Dendritic cell treated with granulocyte-macrophage colony-stimulating factor and Interleukin-4, amounts not matched to agents 40 ng/mL and 50 ng/mL, for 4 days (primary cell): ENCODE measurements at regions not wholly inside any gene's neighbourhood (a gene's known extent, or its start where the extent isn't known, plus 50 kb on each side); places are given as distances from the start of the nearest gene placed in this dataset.
"Not testable (repeated sequence)": the region's sequence is repeated elsewhere in the genome, so short reads cannot be mapped to it uniquely, and the experiment has no call there.

Experiments
- H3K27ac Mint-ChIP-seq: one replicate; pipeline ENCODE4 v1.8.0; 2022; ENCODE audit warnings: mild to moderate bottlenecking, mixed read lengths
- H3K27me3 Mint-ChIP-seq: one replicate; pipeline ENCODE4 v1.8.0; 2022; ENCODE audit warnings: mild to moderate bottlenecking, mixed read lengths
- H3K36me3 Mint-ChIP-seq: one replicate; pipeline ENCODE4 v1.8.0; 2022; ENCODE audit warnings: low read depth, mixed read lengths
- H3K4me1 Mint-ChIP-seq: one replicate; pipeline ENCODE4 v1.8.0; 2022; ENCODE audit warnings: low read depth, mixed read lengths
- H3K4me3 Mint-ChIP-seq: one replicate; pipeline ENCODE4 v1.8.0; 2022; ENCODE audit warnings: mild to moderate bottlenecking, moderate library complexity, mixed read lengths
- H3K9me3 Mint-ChIP-seq: one replicate; pipeline ENCODE4 v1.8.0; 2022; ENCODE audit warnings: mixed read lengths
- intact Hi-C: fragments of 100-400 bp; cut with micrococcal nuclease; formaldehyde crosslinking; loops from one replicate; pipeline ENCODE4 v1.15.0; 2022

DNA sequence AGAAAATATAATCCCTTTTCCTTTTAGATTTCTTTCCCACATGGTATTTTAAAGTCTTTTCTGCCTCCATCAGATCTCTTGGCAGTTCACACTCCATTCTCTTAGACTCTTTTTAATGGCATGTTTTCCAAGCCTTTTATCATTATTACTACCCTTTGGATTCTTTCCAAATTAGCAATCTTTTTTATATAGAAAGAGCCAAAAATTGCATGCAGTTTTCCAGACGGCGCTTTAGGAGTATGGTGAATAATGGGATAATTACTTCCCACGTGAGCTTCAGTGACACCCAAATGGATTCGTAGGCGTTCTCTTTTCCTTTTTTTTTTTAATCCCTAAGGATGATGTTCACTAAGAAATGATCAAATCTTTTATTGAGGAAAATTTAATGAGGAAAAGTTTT, 354.8 kb upstream of the DNAJC19 start:
- Mint-ChIP-seq H3K4me1 (no peaks in the 10 kb centered on the region), H3K4me3 (no peak overlapping the region), H3K27me3 (no peaks in the 10 kb centered on the region), H3K9me3 (no peaks in the 10 kb centered on the region), H3K27ac (no peak overlapping the region), H3K36me3 (no peaks in the 10 kb centered on the region)
- intact Hi-C loops = no loop called here

DNA sequence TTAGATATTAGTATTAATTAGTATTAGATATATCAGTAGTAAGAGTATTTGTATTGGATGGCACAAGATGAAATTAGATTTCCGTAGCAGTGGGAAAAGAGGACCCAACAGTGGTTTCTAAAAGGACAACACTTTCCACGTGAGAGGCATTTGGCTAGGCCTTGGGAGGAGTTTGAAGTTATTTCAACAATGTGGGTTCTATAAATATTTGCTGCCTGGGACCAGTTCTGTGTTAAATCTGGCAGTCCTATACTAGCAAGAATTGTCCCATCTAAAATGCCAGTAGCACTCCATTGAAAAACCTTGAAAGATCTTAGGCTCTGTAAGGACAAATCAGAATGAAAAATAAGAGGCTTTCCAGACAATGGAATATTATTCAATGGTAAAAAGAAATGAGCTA, 347.1 kb upstream of the DNAJC19 start:
- Mint-ChIP-seq H3K36me3 (no peaks in the 10 kb centered on the region), H3K9me3 (no peaks in the 10 kb centered on the region), H3K4me3 (no peak overlapping the region), H3K27me3 (no peaks in the 10 kb centered on the region), H3K4me1 (no peaks in the 10 kb centered on the region), H3K27ac (no peak overlapping the region)
- intact Hi-C loops = no loop called here

DNA sequence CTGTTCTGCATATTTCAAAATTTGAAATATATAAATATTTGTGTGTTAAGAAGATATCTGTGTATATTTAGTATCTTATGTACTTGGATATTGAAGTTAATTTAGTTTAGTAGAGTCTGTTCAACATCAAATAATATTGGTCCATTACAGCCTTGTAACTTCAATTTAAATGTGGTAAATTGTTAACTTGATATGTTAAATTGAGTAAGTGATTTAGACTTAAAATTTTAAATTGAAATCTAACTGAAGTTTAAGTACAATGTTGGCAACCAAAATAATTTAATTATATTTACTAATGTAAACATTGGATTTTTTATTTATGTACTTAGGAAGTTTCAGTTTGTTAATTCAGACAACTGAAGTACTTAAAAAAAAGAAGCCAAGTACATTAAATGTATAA, 343.9 kb upstream of the DNAJC19 start:
- Mint-ChIP-seq H3K9me3 (no peaks in the 10 kb centered on the region), H3K4me1 (no peaks in the 10 kb centered on the region), H3K4me3 (no peak overlapping the region), H3K27me3 (no peaks in the 10 kb centered on the region), H3K27ac (no peak overlapping the region), H3K36me3 (no peaks in the 10 kb centered on the region)
- intact Hi-C loops = no loop called here

DNA sequence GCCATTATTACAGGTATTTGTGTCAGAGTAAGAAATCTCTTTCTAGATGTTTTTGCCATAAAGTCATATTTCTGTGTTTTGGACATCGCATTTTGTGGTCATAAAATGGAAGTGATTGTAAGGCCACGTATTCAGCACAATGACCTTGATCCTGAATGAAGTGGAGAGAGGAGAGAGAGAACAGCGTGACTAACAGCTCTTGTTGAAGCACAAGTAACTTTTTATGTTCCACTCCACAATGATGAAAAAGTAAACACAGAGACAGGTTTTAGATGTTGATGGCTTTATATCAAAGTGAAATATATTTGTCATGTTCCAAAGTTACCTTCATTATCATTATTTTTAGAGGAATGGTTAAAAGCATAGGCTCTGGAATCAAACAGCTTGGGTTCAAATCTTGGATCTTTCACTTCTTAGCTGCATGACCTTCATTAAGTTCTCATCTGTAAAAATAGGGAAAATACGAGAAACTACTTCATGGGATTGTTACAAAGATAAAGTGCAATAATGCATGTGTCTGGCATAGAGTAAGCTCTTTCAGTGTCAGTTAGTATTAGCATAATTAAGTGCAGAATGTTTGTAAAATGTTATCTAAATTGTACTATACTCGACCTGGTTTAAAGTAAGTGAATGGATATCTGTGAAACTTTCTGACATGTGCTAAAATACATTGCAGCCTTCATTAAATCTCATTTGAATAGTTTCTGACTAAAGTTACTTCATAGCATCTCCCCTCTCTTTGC, 341.5 kb upstream of the DNAJC19 start:
- intact Hi-C loops = no loop called here
- Mint-ChIP-seq H3K27ac (no peak overlapping the region), H3K4me1 (no peaks in the 10 kb centered on the region), H3K27me3 (no peaks in the 10 kb centered on the region), H3K36me3 (no peaks in the 10 kb centered on the region), H3K9me3 (no peaks in the 10 kb centered on the region), H3K4me3 (no peak overlapping the region)

DNA sequence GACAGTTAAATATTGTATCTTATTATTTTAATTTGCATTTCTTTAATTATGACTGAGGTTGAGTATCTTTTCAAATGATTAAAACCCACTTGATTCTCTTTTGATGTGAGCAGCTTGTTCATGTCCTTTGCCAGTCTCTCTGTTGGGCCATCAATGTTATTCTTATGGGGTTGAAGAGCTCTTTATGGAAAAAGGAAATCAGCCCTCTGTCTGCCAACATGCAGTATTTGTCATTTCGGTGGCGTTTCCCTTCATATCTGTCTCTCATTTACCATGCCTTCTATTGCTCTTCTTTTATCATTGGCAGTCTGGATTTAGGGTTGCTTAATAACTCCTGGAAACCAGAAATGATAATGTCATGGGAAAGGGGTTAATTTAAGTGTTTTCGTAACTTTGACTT, 340.7 kb upstream of the DNAJC19 start:
- H3K27ac Mint-ChIP-seq = no peak overlapping the region
- no peaks in the 10 kb centered on the region for H3K4me1 Mint-ChIP-seq
- intact Hi-C loops = no loop called here
- H3K27me3 Mint-ChIP-seq = no peaks in the 10 kb centered on the region
- H3K36me3 Mint-ChIP-seq = no peaks in the 10 kb centered on the region
- no peaks in the 10 kb centered on the region for H3K9me3 Mint-ChIP-seq
- H3K4me3 Mint-ChIP-seq = no peak overlapping the region

DNA sequence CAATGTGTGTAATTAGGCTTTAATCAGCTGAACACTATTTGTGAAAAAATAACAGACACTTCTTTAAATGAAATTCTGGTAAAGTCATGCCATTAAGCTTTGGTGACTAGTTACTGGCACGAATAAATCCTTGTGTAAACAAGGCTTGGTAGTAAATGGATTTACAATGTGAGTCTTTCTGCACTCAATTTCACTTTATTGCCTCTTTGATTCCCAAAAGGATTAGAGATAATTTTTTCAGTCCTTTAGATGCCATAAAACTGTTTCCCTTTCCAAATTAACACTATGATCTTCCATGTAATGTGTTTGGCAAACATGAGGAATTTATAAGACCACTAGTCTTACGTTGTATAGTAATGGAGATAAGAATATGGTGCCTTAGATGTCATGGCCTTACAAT, 339.5 kb upstream of the DNAJC19 start:
- Mint-ChIP-seq H3K27me3 (no peaks in the 10 kb centered on the region), H3K4me3 (no peak overlapping the region), H3K4me1 (no peaks in the 10 kb centered on the region), H3K36me3 (no peaks in the 10 kb centered on the region), H3K27ac (no peak overlapping the region), H3K9me3 (no peaks in the 10 kb centered on the region)
- intact Hi-C loops = no loop called here

DNA sequence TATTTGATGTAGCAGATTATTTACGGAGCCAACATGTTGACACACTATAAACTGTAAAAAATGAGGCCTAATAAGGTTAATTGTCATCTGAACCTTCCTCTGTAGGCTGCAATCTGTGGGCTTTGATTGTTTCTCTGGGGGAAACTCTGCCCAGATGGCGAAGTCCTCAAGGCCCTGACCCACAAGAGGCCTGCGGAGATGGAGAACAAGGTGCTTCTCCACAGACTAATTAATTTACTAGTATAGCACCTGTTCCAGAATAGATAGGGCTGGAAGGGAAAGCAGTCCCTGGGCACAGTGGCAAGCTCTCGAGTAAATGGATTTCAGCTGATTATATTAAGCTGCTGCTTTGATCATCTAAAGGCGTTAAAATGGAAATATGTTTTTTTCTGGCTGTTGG, 338.8 kb upstream of the DNAJC19 start:
- H3K36me3 Mint-ChIP-seq = no peaks in the 10 kb centered on the region
- H3K4me1 Mint-ChIP-seq = no peaks in the 10 kb centered on the region
- H3K27ac Mint-ChIP-seq = no peak overlapping the region
- H3K27me3 Mint-ChIP-seq = no peaks in the 10 kb centered on the region
- intact Hi-C loops = no loop called here
- H3K9me3 Mint-ChIP-seq = no peaks in the 10 kb centered on the region
- H3K4me3 Mint-ChIP-seq = no peak overlapping the region

DNA sequence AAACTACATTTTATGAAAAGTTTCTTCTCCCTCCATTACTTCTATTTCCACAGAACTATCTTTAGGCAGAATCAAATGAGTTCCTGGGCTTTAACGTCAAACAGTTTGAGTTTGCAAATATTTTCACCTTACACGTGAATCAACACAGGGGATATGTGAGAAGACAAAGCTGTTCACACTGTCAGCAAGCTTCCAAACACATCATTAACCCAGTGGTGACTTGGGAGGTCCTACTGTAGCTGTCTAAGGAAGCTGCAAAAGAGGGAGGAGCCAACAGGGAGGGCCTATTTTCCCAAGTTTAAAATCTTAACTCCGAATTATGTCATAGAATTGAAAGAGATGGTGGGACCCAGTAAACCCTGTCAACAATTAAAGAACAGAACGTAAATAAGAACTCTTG, 337.8 kb upstream of the DNAJC19 start:
- intact Hi-C loops = loop anchor here (2.0 kb wide), 1 partner anchor 1355 kb away; no protein-coding TSS in a partner anchor
- H3K4me3 Mint-ChIP-seq = no peak overlapping the region
- H3K4me1 Mint-ChIP-seq = no peaks in the 10 kb centered on the region
- no peak overlapping the region for H3K27ac Mint-ChIP-seq
- H3K27me3 Mint-ChIP-seq = no peaks in the 10 kb centered on the region
- peaks cover 2% of the 10 kb centered on the region for H3K9me3 Mint-ChIP-seq
- H3K36me3 Mint-ChIP-seq = no peaks in the 10 kb centered on the region

DNA sequence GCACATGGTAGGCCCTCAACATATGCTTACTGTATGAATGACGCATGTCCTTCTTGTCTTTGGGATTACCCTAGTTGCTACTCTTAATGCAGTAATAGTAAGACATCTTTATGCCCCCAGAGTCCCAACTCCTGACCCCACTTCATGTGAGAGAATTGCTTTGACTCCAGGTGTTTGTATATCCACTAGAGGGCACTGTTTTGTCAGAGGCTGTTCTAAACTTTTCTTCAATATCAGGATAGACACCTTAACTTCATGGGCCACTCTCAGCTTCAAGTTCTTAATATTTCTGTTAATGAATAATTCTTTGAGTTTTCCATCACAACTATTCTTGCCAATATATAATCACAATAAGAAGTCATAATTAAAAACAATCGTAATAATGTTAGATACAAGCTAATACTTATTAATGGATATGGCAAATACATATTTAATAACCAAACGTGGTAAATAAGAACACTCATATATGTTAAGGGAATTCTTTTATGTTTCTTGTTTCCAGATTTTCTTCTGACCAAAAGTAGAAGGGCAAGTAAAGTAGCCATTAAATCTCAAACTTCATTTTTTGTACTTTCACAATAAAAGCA, 337.2 kb upstream of the DNAJC19 start:
- no peaks in the 10 kb centered on the region for H3K4me1 Mint-ChIP-seq
- no peaks in the 10 kb centered on the region for H3K36me3 Mint-ChIP-seq
- H3K27ac Mint-ChIP-seq = no peak overlapping the region
- intact Hi-C loops = loop anchor here (2.0 kb wide), 1 partner anchor 1356 kb away; no protein-coding TSS in a partner anchor
- no peak overlapping the region for H3K4me3 Mint-ChIP-seq
- peaks cover 8% of the 10 kb centered on the region for H3K9me3 Mint-ChIP-seq
- no peaks in the 10 kb centered on the region for H3K27me3 Mint-ChIP-seq

DNA sequence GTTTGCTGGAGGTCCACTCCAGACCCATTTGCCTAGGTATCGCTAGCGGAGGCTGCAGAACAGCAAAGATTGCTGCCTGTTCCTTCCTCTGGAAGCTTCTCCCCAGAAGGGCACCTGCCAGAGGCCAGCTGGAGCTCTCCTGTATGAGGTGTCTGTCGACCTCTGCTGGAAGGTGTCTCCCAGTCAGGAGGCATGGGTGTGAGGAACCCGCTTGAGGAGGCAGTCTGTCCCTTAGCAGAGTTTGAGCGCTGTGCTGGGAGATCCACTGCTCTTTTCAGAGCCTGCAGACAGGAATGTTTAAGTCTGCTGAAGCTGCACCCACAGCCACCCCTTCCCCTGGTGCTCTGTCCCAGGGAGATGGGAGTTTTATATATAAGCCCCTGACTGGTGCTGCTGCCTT, 335.0 kb upstream of the DNAJC19 start:
- H3K36me3 Mint-ChIP-seq, H3K27me3 Mint-ChIP-seq, intact Hi-C loops, H3K4me1 Mint-ChIP-seq, H3K4me3 Mint-ChIP-seq, H3K27ac Mint-ChIP-seq: not testable (repeated sequence)
- peaks cover 19% of the 10 kb centered on the region for H3K9me3 Mint-ChIP-seq

DNA sequence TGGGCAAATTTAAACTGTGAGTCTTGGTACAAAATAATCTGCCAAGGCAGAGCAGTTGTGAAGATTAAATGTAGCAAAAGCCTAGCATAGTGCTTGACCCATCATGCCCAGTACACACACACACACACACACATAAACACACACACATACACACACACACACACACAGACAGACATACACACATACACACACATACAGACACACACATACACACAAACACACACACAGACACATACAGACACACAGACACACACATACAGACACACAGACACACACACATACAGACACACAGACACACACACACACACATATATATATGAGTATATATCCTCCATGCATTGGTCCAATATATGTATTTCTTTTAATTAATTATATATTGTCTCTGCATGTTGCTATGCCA, 328.8 kb upstream of the DNAJC19 start:
- H3K27me3 Mint-ChIP-seq = no peaks in the 10 kb centered on the region
- no peaks in the 10 kb centered on the region for H3K36me3 Mint-ChIP-seq
- intact Hi-C loops = no loop called here
- H3K4me1 Mint-ChIP-seq = no peaks in the 10 kb centered on the region
- no peak overlapping the region for H3K27ac Mint-ChIP-seq
- H3K9me3 Mint-ChIP-seq = peaks cover 19% of the 10 kb centered on the region
- no peak overlapping the region for H3K4me3 Mint-ChIP-seq

DNA sequence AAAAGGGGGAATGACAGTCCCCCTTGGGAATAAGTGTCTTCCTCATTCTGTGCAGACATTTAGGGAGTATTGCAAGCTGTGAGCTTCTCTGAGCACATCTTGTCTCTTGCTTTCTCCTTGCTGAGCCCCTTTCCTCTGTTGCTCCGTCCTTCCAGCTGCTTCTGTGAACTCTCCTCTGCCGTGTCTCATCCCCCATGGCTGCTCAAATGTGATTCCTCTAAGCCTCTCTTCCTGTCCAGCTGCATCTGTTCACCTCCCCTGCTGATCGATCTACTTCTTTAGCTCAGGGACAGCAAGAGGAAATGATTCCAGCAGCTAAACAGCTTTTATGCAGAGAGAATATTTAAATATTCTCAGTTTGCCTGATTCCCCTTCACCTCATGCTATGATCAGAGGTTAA, 328.0 kb upstream of the DNAJC19 start:
- peaks cover 18% of the 10 kb centered on the region for H3K9me3 Mint-ChIP-seq
- no peaks in the 10 kb centered on the region for H3K27me3 Mint-ChIP-seq

DNA sequence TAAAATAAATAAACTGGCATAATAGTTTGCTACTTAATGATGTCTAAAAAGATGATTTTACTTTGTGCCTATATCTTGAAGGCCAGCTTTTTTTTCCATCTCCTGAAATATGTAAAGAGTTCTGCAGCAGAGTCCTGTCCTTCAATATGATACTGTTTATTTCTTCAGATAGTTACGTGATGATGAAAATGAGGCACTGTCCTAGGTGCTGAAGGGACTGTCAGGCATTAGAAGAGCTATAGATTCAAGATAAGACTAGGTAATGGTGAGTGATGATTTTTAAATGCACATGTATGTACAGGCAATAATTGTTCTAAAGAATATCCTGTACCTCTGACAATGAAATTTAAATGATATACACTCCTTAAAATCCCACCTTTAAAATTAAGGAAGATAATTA, 326.9 kb upstream of the DNAJC19 start:
- H3K4me3 Mint-ChIP-seq = no peak overlapping the region
- peaks cover 8% of the 10 kb centered on the region for H3K9me3 Mint-ChIP-seq
- no peaks in the 10 kb centered on the region for H3K27me3 Mint-ChIP-seq
- H3K4me1 Mint-ChIP-seq = no peaks in the 10 kb centered on the region
- intact Hi-C loops = no loop called here
- no peak overlapping the region for H3K27ac Mint-ChIP-seq
- H3K36me3 Mint-ChIP-seq = no peaks in the 10 kb centered on the region

More for the DNA sequence above, 328.0 kb upstream of the DNAJC19 start:
- no peaks in the 10 kb centered on the region for H3K4me1 Mint-ChIP-seq
- intact Hi-C loops = no loop called here
- H3K27ac Mint-ChIP-seq = no peak overlapping the region
- no peak overlapping the region for H3K4me3 Mint-ChIP-seq
- no peaks in the 10 kb centered on the region for H3K36me3 Mint-ChIP-seq

DNA sequence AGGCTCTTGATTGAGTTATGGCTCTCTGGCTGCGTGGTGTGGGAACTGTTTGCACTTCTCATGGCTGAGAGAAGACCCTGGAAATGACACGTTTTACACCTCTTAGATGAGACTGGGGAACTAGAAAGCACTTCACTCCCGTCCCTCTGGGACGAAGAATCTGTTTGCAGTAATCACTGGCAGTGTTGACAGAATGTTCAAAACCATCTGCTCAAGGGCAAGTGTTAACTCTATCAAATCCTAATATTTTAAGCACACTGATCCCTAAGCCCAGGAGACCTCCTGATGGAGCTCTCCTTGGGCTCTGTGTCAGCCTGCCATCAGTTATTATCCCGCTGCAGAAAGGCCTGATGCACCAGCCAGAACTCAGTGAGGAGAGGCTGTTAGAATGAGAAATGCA, 323.8 kb upstream of the DNAJC19 start:
- Mint-ChIP-seq H3K27ac (no peak overlapping the region), H3K27me3 (no peaks in the 10 kb centered on the region), H3K9me3 (no peaks in the 10 kb centered on the region), H3K36me3 (no peaks in the 10 kb centered on the region), H3K4me1 (no peaks in the 10 kb centered on the region), H3K4me3 (no peak overlapping the region)
- intact Hi-C loops = no loop called here

DNA sequence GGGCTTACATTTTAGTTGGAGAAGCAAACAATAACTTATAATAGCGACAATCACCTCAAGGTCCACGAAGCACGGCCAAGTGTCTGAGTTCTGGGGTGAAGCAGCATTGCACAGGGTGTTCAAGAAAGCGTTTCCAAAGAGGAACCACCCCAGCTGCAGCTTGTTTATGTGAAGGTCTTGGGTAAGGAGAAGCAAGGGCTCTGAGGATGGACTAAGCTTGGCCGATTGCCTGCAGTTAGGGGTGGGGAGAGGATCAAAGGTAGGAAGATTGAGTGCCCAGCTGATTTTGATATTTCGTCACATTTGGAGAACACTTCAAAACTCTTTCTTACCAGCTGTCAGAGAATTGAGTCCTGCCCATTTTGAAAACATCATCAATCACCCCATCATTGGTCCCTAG, 321.6 kb upstream of the DNAJC19 start:
- H3K4me1 Mint-ChIP-seq = no peaks in the 10 kb centered on the region
- intact Hi-C loops = no loop called here
- H3K27me3 Mint-ChIP-seq = no peaks in the 10 kb centered on the region
- H3K36me3 Mint-ChIP-seq = no peaks in the 10 kb centered on the region
- H3K9me3 Mint-ChIP-seq = no peaks in the 10 kb centered on the region
- H3K4me3 Mint-ChIP-seq = no peak overlapping the region
- H3K27ac Mint-ChIP-seq = no peak overlapping the region
